Stimulated activated memory B cell treated with anti-CD40 and anti-IgM and Interleukin-4, amounts not matched to agents 10 μg/mL and 1 μg/mL and 100 μg/mL, for 72 hours (primary cell): ENCODE measurements at regions not wholly inside any gene's neighbourhood (a gene's known extent, or its start where the extent isn't known, plus 50 kb on each side); places are given as distances from the start of the nearest gene placed in this dataset.

Experiments used
- ATAC-seq: fragments of 150-1000 bp; cut with Tn5 transposase; 2 replicates; pipeline ENCODE4 v1.10.0; 2021
- H3K27ac Mint-ChIP-seq: one replicate; pipeline ENCODE4 v1.8.0; 2022; ENCODE audit warnings: mild to moderate bottlenecking, mixed read lengths
- H3K27me3 Mint-ChIP-seq: one replicate; pipeline ENCODE4 v1.8.0; 2022; ENCODE audit warnings: mixed read lengths
- H3K36me3 Mint-ChIP-seq: one replicate; pipeline ENCODE4 v1.8.0; 2022; ENCODE audit warnings: mixed read lengths
- H3K4me1 Mint-ChIP-seq: one replicate; pipeline ENCODE4 v1.8.0; 2022; ENCODE audit warnings: mixed read lengths
- H3K4me3 Mint-ChIP-seq: one replicate; pipeline ENCODE4 v1.8.0; 2022; ENCODE audit warnings: mild to moderate bottlenecking, moderate library complexity, mixed read lengths
- H3K9me3 Mint-ChIP-seq: one replicate; pipeline ENCODE4 v1.8.0; 2022; ENCODE audit warnings: mixed read lengths

DNA sequence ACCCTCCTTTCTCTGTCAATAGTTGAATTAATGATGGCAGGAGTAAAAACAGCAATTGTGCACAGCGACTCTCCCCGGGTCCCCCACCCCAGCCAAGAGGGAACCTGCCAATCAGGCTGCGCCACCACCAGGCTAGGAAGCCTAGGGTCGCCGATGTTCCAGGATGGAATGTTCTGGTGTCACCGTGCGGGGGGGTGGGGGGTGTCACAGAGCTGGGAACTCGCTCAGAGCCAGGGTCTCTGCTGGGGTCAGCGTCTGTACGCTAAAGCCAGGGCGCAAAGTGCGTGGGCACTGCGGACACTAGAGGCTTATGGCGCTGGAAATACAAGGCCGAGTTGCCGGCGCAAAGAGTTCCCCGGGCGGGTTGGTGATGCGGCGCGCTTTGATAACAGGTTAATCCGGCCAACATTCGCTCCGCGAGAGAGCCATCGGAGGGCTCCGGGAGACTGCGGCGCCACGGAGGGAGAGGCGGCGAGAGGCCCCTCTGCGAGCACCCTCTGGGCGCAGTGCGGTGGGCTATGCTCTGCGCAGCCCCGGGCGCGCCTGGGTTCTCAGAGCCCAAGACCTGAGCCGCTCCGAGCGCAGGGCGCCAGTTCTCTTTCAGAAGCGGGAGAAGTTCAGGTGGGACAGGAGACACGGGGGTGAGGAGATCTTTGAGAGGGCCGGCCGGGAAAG is 192.3 kb downstream of the EMX2 start:
- Mint-ChIP-seq H3K27me3 (peaks cover 16% of the 10 kb centered on the region), H3K4me1 (no peaks in the 10 kb centered on the region), H3K27ac (no peak overlapping the region), H3K9me3 (no peaks in the 10 kb centered on the region), H3K4me3 (no peak overlapping the region), H3K36me3 (no peaks in the 10 kb centered on the region)
- no peak for ATAC-seq

DNA sequence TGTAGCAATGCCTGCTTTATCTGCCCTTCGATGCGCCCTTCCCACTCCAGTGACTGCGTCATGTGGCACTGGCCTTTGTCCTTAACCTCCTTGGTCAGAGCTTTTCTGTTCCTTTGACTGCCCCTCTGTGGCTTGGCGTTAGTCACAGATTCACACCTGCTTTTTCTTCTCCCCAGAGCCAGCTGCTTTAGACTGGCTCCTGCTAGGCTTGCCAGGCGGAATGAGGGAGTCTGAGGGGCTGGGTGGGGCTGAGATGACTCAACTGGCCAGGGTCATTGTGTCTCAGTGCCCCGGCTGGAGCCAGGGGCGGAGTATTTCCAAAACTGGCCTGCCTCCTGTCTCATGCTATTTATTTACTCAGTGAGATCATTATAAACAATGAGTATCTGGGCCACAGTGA is 194.1 kb downstream of the EMX2 start:
- no peaks in the 10 kb centered on the region for H3K36me3 Mint-ChIP-seq
- no peak overlapping the region for H3K4me3 Mint-ChIP-seq
- no peak for ATAC-seq
- H3K9me3 Mint-ChIP-seq: no peaks in the 10 kb centered on the region
- no peaks in the 10 kb centered on the region for H3K4me1 Mint-ChIP-seq
- H3K27ac Mint-ChIP-seq: no peak overlapping the region
- peaks cover 16% of the 10 kb centered on the region for H3K27me3 Mint-ChIP-seq

DNA sequence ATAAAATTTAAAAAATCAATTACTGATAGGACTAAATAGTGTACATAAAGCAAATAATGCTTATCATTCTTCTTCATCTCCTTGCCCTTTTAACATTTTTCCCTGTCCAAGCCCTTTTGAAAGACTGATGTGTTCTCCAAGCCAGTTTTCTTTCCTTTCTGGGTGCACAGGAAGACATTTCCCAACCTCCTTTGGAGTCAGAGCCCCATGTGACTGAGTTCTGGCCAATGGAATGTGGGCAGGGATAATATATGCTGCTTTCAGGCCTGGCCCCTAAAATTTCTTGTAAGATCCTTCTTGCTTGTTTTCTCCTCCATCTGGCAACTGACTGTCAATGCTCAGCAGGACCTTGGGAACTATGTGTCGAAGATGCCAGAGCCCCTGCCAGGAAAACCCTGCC is 197.5 kb downstream of the EMX2 start:
- no peak overlapping the region for H3K4me3 Mint-ChIP-seq
- peaks cover 25% of the 10 kb centered on the region for H3K27me3 Mint-ChIP-seq
- no peak for ATAC-seq
- no peaks in the 10 kb centered on the region for H3K36me3 Mint-ChIP-seq
- no peaks in the 10 kb centered on the region for H3K9me3 Mint-ChIP-seq
- no peaks in the 10 kb centered on the region for H3K4me1 Mint-ChIP-seq
- H3K27ac Mint-ChIP-seq: no peak overlapping the region

DNA sequence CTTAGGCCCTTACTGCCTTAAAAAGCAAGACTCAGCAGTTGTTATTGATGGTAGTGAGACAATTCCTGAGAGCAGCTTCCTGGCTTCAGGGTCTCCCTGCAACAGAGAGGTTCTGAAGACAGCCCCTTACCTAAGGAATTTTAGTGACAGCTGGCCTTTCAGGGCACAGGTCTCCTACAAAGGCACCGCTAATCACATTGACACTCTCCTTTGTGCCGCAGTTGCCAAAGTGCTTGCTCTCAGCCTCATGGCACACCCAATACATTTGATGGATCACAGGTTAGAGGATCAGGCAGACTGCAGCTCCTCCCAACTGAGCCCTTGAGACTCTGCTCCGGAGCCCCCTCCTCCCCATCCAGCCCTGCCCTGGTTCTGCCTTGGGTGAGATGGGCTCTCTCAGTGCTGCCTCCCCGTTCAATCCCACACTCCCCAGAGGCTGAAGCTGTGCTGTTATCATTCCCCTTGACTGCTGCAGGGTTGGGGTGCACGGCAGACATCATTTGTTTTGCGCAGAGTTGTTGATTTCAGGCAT is 198.2 kb downstream of the EMX2 start:
- no peak for ATAC-seq
- Mint-ChIP-seq H3K4me1 (no peaks in the 10 kb centered on the region), H3K27me3 (peaks cover 19% of the 10 kb centered on the region), H3K27ac (no peak overlapping the region), H3K4me3 (no peak overlapping the region), H3K36me3 (no peaks in the 10 kb centered on the region), H3K9me3 (no peaks in the 10 kb centered on the region)

DNA sequence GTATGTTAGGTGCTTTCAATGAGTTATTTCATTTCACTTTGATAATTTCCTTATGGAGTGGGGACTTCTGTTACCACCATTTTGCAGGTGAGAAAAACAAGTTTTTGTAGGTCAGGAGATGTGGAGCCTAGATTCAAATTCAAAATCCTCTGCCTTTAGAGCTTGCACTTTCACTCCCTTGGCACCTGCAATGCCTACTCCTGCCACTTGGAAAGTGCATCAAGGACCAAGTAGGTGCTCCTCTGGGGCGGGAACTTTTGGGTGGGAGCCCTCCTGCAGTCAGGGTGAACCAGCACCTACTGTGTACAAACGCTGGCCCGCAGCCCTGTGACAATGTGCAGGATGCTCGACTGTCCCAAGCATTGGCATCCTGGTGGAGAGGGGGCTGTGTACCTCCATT is 199.0 kb downstream of the EMX2 start:
- H3K27ac Mint-ChIP-seq: no peak overlapping the region
- no peaks in the 10 kb centered on the region for H3K36me3 Mint-ChIP-seq
- H3K4me1 Mint-ChIP-seq: no peaks in the 10 kb centered on the region
- ATAC-seq: no peak
- no peaks in the 10 kb centered on the region for H3K9me3 Mint-ChIP-seq
- H3K4me3 Mint-ChIP-seq: no peak overlapping the region
- peaks cover 12% of the 10 kb centered on the region for H3K27me3 Mint-ChIP-seq

DNA sequence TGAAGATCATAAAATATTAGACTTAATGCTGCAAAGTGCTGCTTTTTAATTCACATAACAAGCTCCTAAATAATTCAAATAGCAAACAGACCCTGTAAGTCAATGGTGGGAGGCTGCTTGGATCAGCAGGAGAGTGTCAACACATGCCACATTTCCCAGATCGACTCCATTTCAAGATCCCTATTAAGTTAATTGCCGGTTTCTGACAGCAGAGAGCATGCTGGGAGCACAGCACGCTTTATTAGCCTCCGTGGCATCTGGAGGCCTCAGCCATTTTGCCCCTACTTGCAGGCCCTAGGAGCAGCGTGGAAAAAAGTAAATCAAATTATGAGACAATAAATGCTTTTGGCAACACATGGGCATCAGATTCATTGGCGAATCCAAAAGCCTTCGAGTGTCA is 201.0 kb downstream of the EMX2 start:
- no peak overlapping the region for H3K27ac Mint-ChIP-seq
- no peaks in the 10 kb centered on the region for H3K4me1 Mint-ChIP-seq
- no peaks in the 10 kb centered on the region for H3K9me3 Mint-ChIP-seq
- H3K27me3 Mint-ChIP-seq: peaks cover 12% of the 10 kb centered on the region
- no peak for ATAC-seq
- no peak overlapping the region for H3K4me3 Mint-ChIP-seq
- H3K36me3 Mint-ChIP-seq: no peaks in the 10 kb centered on the region

DNA sequence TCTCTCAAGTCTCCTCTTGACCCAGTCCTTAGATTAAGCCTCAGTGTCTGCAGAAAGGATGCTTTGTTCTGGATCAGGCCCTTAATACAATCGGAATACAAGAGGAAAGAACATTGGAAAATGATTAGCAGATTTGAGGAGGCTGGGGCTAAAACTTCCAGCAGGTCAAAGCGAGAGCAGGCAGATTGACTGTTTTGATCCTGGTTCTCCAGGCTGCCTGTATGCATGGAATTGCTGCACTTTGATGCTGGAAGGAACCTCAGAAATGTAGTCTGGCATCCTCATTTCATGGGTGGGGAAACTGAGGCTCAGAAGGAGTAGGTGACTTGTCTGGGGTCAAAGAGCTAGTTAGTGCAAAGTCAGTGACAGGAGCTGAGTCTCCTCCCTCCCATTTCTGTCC is 202.8 kb downstream of the EMX2 start:
- no peaks in the 10 kb centered on the region for H3K36me3 Mint-ChIP-seq

DNA sequence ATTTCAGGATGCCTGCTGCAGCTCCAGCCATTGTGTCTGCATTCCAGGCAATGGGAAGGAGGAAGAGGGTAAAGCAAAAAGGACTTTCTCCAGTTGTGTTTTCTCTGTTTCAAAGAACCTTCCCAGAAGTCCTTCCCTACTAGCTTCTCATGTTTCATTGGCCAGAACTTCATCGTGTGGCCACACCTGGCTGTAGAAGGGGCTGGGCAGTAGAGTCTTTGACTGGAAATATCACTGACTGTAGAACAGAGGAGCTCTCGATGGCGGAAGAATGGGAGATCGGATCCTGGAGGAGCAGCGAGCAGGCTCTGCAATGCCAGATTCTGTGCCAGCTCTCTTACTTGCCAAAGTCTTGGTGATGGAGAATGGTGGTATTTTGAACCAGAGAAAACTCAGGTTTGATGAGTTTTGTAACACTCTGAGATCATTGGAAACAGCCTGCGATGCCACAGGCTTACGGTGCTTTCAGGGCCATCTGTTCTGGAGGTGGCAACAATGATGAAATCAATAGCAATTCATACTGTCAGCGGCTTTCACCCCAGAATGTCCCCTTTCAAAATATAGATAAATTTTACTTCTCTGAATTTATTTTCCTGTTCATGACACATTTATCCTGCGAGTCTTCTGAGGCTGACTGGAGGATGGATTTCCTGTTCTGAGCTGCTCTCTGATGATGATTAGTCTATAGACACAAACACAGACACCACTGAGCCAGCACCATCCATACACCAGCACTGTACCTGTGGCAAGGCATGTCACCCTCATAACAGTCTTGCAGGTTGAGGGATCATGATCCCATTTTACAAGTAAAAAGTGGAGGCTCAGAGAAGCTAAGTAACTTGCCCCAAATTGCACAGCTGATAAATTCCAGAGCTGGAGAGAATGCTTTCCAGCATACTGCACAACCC is 204.2 kb downstream of the EMX2 start:
- ATAC-seq: no peak
- Mint-ChIP-seq H3K27ac (no peak overlapping the region), H3K9me3 (no peaks in the 10 kb centered on the region), H3K27me3 (peaks cover 12% of the 10 kb centered on the region), H3K4me3 (no peak overlapping the region), H3K36me3 (no peaks in the 10 kb centered on the region), H3K4me1 (no peaks in the 10 kb centered on the region)

More for the DNA sequence above, 202.8 kb downstream of the EMX2 start:
- Mint-ChIP-seq H3K9me3 (no peaks in the 10 kb centered on the region), H3K27ac (no peak overlapping the region), H3K27me3 (peaks cover 12% of the 10 kb centered on the region), H3K4me1 (no peaks in the 10 kb centered on the region), H3K4me3 (no peak overlapping the region)
- no peak for ATAC-seq

DNA sequence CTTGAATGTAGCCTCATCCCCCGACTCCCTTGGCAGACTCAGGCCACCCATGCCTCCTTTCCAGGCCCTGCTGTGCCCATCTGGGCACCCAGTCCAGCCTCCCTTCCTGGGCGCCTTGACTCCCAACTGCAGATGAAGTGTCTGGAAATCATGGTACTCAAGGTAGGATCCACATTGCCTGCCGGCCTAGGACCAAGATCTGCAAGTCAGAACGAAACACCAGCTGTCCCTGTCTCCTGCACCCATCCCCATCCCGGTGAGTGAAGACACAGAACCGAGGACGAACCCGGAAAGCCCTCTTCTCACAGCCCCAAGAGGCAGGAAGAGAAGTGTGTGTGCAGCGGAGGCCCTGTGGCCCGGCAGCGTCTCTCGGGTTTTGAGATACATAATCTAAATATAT is 205.1 kb downstream of the EMX2 start:
- Mint-ChIP-seq H3K4me3 (no peak overlapping the region), H3K27ac (no peak overlapping the region), H3K27me3 (peaks cover 7% of the 10 kb centered on the region), H3K36me3 (no peaks in the 10 kb centered on the region), H3K9me3 (no peaks in the 10 kb centered on the region), H3K4me1 (no peaks in the 10 kb centered on the region)
- ATAC-seq: no peak

DNA sequence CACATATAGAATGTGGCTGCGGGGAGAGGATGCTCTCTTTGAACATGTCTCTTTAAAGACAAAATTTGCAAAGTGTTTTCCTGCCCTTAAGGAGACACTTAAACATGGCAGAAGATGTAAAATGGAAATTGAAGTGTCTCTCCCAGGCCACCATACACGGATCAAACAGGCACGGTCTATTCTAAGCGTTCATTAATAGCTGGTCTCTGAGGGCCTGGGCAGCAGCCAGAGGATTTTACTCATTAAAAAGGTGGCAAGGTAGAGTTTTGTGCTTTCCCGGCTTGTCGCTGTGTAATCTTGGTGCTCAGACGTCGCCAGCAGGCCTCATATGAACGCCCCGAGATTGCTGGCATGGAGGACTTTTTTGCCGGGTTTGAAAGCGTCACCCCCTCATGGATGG is 205.5 kb downstream of the EMX2 start:
- no peak for ATAC-seq
- Mint-ChIP-seq H3K36me3 (no peaks in the 10 kb centered on the region), H3K27ac (no peak overlapping the region), H3K27me3 (peaks cover 3% of the 10 kb centered on the region), H3K4me1 (no peaks in the 10 kb centered on the region), H3K4me3 (no peak overlapping the region), H3K9me3 (no peaks in the 10 kb centered on the region)

DNA sequence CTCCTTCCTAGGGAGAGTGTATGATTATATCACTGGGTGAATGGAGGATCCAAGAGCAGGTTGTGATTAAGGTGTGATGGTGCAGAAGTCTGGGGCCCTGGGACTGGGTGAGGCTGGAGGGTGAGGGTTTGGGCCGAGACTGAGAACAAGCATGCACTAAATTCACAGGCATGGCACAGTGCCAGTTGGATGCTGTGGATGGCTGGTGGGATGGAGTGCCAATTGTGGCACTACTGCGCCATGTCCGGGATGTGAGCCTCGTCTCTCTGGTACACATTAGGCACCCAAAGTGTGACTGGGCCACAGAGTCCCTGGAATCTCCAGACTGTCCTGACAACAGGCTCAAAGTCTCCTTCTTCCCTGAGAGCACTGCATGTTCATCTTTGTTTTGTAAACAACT is 208.1 kb downstream of the EMX2 start:
- no peaks in the 10 kb centered on the region for H3K4me1 Mint-ChIP-seq
- H3K27me3 Mint-ChIP-seq: no peaks in the 10 kb centered on the region
- no peak overlapping the region for H3K4me3 Mint-ChIP-seq
- H3K27ac Mint-ChIP-seq: no peak overlapping the region
- no peaks in the 10 kb centered on the region for H3K9me3 Mint-ChIP-seq
- H3K36me3 Mint-ChIP-seq: no peaks in the 10 kb centered on the region
- no peak for ATAC-seq

DNA sequence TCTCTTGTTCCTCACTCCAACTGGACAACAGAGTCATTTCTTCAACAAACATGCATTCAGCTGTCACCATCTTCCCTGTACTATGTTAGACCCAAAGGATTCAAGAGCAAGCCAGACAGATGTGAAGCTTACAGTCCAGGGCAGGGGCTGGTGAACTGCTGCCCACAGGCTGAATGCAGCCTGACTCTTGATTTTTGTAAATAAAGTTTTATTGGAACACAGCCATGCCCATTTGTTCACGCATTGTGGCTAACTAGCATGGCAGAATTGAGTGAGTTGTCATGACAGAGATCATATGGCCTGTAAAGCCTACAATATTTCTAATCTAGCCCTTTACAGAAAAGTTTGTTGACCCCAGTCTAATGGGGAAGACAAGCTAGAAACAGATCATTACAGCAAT is 208.7 kb downstream of the EMX2 start:
- Mint-ChIP-seq H3K4me3 (no peak overlapping the region), H3K27me3 (no peaks in the 10 kb centered on the region), H3K9me3 (no peaks in the 10 kb centered on the region), H3K4me1 (no peaks in the 10 kb centered on the region), H3K36me3 (no peaks in the 10 kb centered on the region), H3K27ac (no peak overlapping the region)
- ATAC-seq: no peak

DNA sequence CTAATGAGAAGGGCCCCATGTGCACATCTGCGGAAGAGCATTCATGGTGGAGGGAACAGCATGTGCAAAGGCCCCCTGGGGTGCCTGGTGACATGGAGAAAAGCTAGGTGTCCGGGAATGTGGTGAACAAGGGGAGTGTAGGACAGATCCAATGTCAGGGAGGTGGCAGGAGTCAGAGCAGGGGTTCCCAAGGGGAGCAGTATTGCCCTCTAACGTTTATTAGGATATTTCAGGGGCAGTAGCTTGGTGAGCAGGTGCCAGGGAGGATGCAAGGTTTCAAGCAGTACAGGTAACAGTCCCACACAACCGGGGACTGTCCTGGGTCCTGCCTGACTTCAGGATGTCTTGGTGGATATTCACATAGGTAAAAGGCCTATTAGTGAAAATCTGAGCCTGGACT is 209.6 kb downstream of the EMX2 start:
- H3K27me3 Mint-ChIP-seq: no peaks in the 10 kb centered on the region
- peak; percentile 9 for ATAC-seq

DNA sequence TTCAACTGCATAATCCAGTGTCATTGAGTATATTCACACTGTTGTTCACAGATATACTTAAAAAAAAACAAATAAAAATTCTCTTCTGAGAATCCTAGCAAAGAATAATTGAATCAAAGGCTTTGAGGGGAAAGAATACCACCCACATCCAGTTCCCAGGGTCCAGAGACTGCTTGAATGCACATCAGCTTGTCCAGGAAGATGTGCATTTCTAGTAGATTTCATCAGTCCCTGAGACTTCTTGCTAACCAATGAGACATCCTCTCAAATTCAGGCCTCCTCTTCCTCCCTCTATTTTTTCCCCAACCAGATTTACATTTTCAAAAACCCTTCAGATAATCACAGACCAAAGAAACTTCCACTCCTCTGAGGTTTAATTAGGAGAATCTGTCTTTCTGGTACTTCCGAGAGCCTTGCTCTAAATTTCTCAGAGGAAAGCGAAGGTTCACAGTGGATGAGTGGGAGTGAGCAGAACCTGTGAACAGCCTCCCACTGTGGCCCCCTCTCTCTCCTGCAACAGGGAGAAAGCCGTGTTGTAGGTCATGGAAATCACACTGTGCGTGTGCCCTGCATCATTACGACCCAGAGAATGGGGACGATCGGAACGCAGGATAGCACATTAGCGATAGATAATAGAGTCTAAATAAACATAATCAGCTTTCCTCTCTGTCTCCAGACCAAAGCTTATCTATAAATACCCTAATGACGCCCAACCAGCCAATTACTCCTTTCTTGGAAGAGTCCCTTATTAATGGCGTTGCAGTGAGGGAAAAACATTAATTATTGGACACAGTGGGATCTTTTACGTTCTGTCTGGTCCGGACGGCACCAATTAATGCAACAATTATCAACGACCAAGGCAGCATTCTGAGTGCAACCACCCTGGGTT is 212.5 kb downstream of the EMX2 start:
- no peak for ATAC-seq
- Mint-ChIP-seq H3K4me1 (no peaks in the 10 kb centered on the region), H3K27me3 (no peaks in the 10 kb centered on the region), H3K4me3 (no peak overlapping the region), H3K9me3 (no peaks in the 10 kb centered on the region), H3K27ac (no peak overlapping the region), H3K36me3 (no peaks in the 10 kb centered on the region)

More for the DNA sequence above, 209.6 kb downstream of the EMX2 start:
- Mint-ChIP-seq H3K36me3 (no peaks in the 10 kb centered on the region), H3K4me1 (no peaks in the 10 kb centered on the region), H3K9me3 (no peaks in the 10 kb centered on the region), H3K4me3 (no peak overlapping the region), H3K27ac (no peak overlapping the region)

DNA sequence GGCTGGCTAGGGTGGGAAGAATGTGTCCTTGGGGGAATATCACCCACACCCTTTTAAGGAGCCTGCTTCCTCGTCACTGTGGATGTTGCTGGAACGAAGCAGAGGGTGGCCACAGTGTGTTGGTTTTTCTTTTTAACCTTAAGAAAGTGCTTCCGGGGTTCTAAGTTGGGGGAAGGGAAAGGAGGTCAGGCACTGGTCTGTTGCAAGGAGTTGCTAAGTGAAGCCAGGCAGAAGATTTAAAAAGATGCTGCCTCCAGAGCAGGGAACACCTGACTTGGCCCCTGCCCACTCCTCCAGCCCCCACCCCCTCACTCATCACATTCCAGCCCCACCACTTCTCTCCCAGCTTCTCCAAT is 213.1 kb downstream of the EMX2 start:
- no peaks in the 10 kb centered on the region for H3K27me3 Mint-ChIP-seq
- no peaks in the 10 kb centered on the region for H3K4me1 Mint-ChIP-seq
- no peak overlapping the region for H3K27ac Mint-ChIP-seq
- no peaks in the 10 kb centered on the region for H3K9me3 Mint-ChIP-seq
- no peak overlapping the region for H3K4me3 Mint-ChIP-seq
- H3K36me3 Mint-ChIP-seq: no peaks in the 10 kb centered on the region
- ATAC-seq: no peak
